B cell (primary cell): ENCODE measurements at regions not wholly inside any gene's neighbourhood (a gene's known extent, or its start where the extent isn't known, plus 50 kb on each side); places are given as distances from the start of the nearest gene placed in this dataset.

Experiments
- ATAC-seq: fragments of 200-7000 bp; cut with Tn5 transposase; one replicate; pipeline ENCODE4 v1.10.0; 2021; ENCODE audit warnings: low read depth, mild to moderate bottlenecking, moderate number of reproducible peaks, moderate library complexity
- CTCF ChIA-PET: fragments of 350-600 bp; sonication (Branson Sonifier 250); formaldehyde crosslinking; loops from one replicate; lab custom pipeline; 2021; ENCODE audit warnings: antibody characterized with exemption, inconsistent platforms; lab: Charles Lee
- POLR2A ChIA-PET: fragments of 350-600 bp; sonication (Branson Sonifier 250); formaldehyde crosslinking; loops from one replicate; lab custom pipeline; 2021; ENCODE audit warnings: antibody characterized with exemption; lab: Charles Lee
- DNase-seq: peaks from one replicate; pipeline ENCODE4 v3.0.0; 2013
- H2AFZ ChIP-seq: 2 replicates; pipeline ENCODE4 v1.6.1; 2012; ENCODE audit warnings: mild to moderate bottlenecking, low read depth, low read length; ENCODE audit not compliant: insufficient read depth, poor library complexity, severe bottlenecking
- H3K27ac ChIP-seq, 2 donors: 1 replicate in 1 of 2; 2 replicates in 1 of 2; pipeline ENCODE4 v1.5.1; 2012 to 2013; ENCODE audit warnings: low read length in 2 of 2, mild to moderate bottlenecking in 2 of 2, moderate library complexity in 1 of 2
- H3K27me3 ChIP-seq, 4 experiments: fragments of 200-600 bp in 1 of 4; sonication (generic) in 1 of 4; replicated peaks in 1 of 4; 1 replicate in 2 of 4; 2 replicates in 2 of 4; pipeline versions ENCODE4 v1.6.1 to v1.7.0; 2013 to 2016; ENCODE audit warnings: low read length in 3 of 4, mild to moderate bottlenecking in 2 of 4, mixed read lengths in 1 of 4, moderate library complexity in 1 of 4; ENCODE audit not compliant: insufficient read depth in 4 of 4, control insufficient read depth in 3 of 4; ENCODE audit errors: control extremely low read depth in 1 of 4
- H3K36me3 ChIP-seq, 2 experiments: replicated peaks in 1 of 2; 1 replicate in 1 of 2; 2 replicates in 1 of 2; pipeline versions ENCODE4 v1.6.1 to v1.7.1; 2013; ENCODE audit warnings: low read length in 1 of 2; ENCODE audit not compliant: insufficient read depth in 2 of 2, control insufficient read depth in 1 of 2; ENCODE audit errors: control extremely low read depth in 1 of 2, extremely low read depth in 1 of 2
- H3K4me1 ChIP-seq, 2 donors: fragments of 200-600 bp in 1 of 2; sonication (generic) in 1 of 2; 1 replicate in 1 of 2; 2 replicates in 1 of 2; pipeline versions ENCODE4 v1.5.1 to v1.6.1; 2013 to 2017; ENCODE audit warnings: low read length in 2 of 2; ENCODE audit not compliant: control insufficient read depth in 2 of 2, insufficient read depth in 2 of 2
- H3K4me2 ChIP-seq: replicated peaks from 2 replicates; pipeline ENCODE3; 2012; ENCODE audit warnings: mild to moderate bottlenecking, low read depth, low read length; ENCODE audit not compliant: poor library complexity, severe bottlenecking
- H3K4me3 ChIP-seq, 5 experiments: fragments of 200-600 bp in 1 of 5; sonication (generic) in 1 of 5; 1 replicate in 3 of 5; 2 replicates in 2 of 5; pipeline versions ENCODE4 v1.5.1 to v1.7.0; 2011 to 2016; ENCODE audit warnings: low read length in 4 of 5, mild to moderate bottlenecking in 4 of 5, low read depth in 2 of 5, control low read depth in 1 of 5, moderate library complexity in 1 of 5; ENCODE audit not compliant: insufficient read depth in 1 of 5; ENCODE audit errors: control extremely low read depth in 1 of 5, extremely low read depth in 1 of 5
- H3K79me2 ChIP-seq: fragments of 200-600 bp; sonication (generic); one replicate; pipeline ENCODE4 v1.6.0; 2016; ENCODE audit warnings: low read length; ENCODE audit not compliant: control insufficient read depth, insufficient read depth
- H3K9ac ChIP-seq: fragments of 200-600 bp; sonication (generic); 2 replicates; pipeline ENCODE4 v1.6.1; 2017; ENCODE audit warnings: mild to moderate bottlenecking, low read length, moderate library complexity
- H3K9me3 ChIP-seq, 3 donors: one replicate each; pipeline versions ENCODE4 v1.6.1 to v1.7.1; 2013; ENCODE audit warnings: low read length in 2 of 3; ENCODE audit not compliant: control insufficient read depth in 2 of 3, insufficient read depth in 1 of 3; ENCODE audit errors: control extremely low read depth in 1 of 3
- H4K20me1 ChIP-seq: 2 replicates; pipeline ENCODE4 v1.6.0; 2012; ENCODE audit warnings: mild to moderate bottlenecking, low read length; ENCODE audit not compliant: insufficient read depth, control insufficient read depth, poor library complexity, severe bottlenecking
- H3K27ac Mint-ChIP-seq: one replicate; pipeline ENCODE4 v1.8.0; 2021; ENCODE audit warnings: mixed read lengths
- H3K27me3 Mint-ChIP-seq: one replicate; pipeline ENCODE4 v1.8.0; 2021; ENCODE audit warnings: mixed read lengths
- H3K4me1 Mint-ChIP-seq: one replicate; pipeline ENCODE4 v1.8.0; 2021; ENCODE audit warnings: mixed read lengths
- H3K4me3 Mint-ChIP-seq: one replicate; pipeline ENCODE4 v1.8.0; 2021; ENCODE audit warnings: mixed read lengths
- H3K9me3 Mint-ChIP-seq: one replicate; pipeline ENCODE4 v1.8.0; 2022; ENCODE audit warnings: mixed read lengths; ENCODE audit not compliant: insufficient read depth
- EZH2 ChIP-seq: IDR thresholded peaks from 2 replicates; pipeline ENCODE4 v1.6.1; 2012; ENCODE audit warnings: borderline replicate concordance, low read depth, mild to moderate bottlenecking, moderate library complexity, low read length; ENCODE audit not compliant: insufficient read depth, poor library complexity, severe bottlenecking
- WGBS: methylation state at CpG from one replicate; pipeline ENCODE4 v1.1.5; 2013; ENCODE audit warnings: missing lambda C conversion rate; ENCODE audit not compliant: insufficient coverage; 5-methylcytosine and 5-hydroxymethylcytosine counted together
- intact Hi-C: fragments of 100-400 bp; cut with micrococcal nuclease; formaldehyde crosslinking; loops from one replicate; pipeline ENCODE4 v1.10.0; 2022
- TF ChIP-seq, protein P1 (sequence below): fragments of 200-600 bp; IDR thresholded peaks from one replicate; pipeline ENCODE4 v1.8.0; 2022; ENCODE audit warnings: antibody characterized with exemption, mild to moderate bottlenecking

DNA sequence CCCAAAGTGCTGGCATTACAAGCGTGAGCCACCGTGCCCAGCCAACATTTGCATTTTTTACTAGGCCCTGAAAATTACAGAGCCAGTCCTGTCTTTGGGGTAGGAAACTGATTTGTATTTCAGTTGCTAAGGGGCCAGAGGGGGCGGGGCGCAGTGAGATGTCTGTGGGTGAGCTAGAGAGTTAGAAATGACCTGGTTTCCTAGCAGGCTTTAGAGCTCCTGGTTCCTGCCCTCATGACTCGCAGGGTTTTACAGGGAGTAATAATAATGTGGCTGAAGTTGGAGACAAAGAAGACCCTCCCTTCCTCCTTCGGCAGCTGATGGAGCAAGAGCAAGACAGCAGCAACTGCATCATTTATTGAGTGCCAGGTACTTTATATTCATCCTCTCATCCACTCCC lies 131.5 kb downstream of the TFAP2C start:
- WGBS = 100% methylated on average over 4 of the region's 6 CpGs
- H3K27ac ChIP-seq = no peak overlapping the region
- no peak overlapping the region for H3K4me2 ChIP-seq
- Mint-ChIP-seq H3K4me3 (no peak overlapping the region), H3K4me1 (no peaks in the 10 kb centered on the region), H3K27ac (no peak overlapping the region), H3K9me3 (peaks cover 3% of the 10 kb centered on the region), H3K27me3 (no peaks in the 10 kb centered on the region)
- H3K36me3 ChIP-seq = no peaks in the 10 kb centered on the region
- peaks cover 0 to 13% (median 0%) of the 10 kb centered on the region in 3 donors for H3K9me3 ChIP-seq
- H2AFZ ChIP-seq = no peak overlapping the region
- no peaks in the 10 kb centered on the region for H4K20me1 ChIP-seq
- H3K4me1 ChIP-seq = no peaks in the 10 kb centered on the region
- no peak for DNase-seq
- no peak overlapping the region for H3K9ac ChIP-seq
- ChIA-PET POLR2A (no interaction called here), CTCF (no interaction called here)
- intact Hi-C loops = no loop called here
- TF ChIP-seq, protein P1, sequence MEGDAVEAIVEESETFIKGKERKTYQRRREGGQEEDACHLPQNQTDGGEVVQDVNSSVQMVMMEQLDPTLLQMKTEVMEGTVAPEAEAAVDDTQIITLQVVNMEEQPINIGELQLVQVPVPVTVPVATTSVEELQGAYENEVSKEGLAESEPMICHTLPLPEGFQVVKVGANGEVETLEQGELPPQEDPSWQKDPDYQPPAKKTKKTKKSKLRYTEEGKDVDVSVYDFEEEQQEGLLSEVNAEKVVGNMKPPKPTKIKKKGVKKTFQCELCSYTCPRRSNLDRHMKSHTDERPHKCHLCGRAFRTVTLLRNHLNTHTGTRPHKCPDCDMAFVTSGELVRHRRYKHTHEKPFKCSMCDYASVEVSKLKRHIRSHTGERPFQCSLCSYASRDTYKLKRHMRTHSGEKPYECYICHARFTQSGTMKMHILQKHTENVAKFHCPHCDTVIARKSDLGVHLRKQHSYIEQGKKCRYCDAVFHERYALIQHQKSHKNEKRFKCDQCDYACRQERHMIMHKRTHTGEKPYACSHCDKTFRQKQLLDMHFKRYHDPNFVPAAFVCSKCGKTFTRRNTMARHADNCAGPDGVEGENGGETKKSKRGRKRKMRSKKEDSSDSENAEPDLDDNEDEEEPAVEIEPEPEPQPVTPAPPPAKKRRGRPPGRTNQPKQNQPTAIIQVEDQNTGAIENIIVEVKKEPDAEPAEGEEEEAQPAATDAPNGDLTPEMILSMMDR = no peak
- TF ChIP-seq EZH2 = no peak
- ATAC-seq = no peak
- H3K27me3 ChIP-seq = no peaks in the 10 kb centered on the region
- H3K79me2 ChIP-seq = no peaks in the 10 kb centered on the region
- no peak overlapping the region for H3K4me3 ChIP-seq

DNA sequence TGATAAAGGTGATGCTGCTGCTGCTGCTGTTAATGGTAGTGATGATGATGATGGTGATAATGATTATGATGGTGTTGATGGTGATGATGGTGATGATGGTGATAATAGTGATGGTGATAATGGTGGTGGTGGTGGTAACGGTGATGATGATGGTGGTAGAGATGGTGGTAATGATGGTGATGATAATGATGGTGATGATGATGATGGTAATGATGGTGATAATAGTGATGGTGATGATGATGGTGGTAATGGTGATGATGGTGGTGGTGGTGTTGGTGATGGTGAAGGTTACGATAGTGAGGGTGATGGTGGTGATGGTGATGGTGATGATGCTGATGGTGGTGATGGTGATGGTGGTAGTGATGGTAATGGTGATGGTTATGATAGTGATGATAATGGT lies 132.3 kb downstream of the TFAP2C start:
- no peak for ATAC-seq
- no peaks in the 10 kb centered on the region for H3K79me2 ChIP-seq
- Mint-ChIP-seq H3K27ac (no peak overlapping the region), H3K9me3 (peaks cover 3% of the 10 kb centered on the region), H3K27me3 (no peaks in the 10 kb centered on the region), H3K4me1 (no peaks in the 10 kb centered on the region), H3K4me3 (no peak overlapping the region)
- CTCF ChIA-PET = no interaction called here
- H4K20me1 ChIP-seq = no peaks in the 10 kb centered on the region
- peaks cover 0 to 13% (median 0%) of the 10 kb centered on the region in 3 donors for H3K9me3 ChIP-seq
- POLR2A ChIA-PET = no interaction called here
- 97% methylated on average over 2 of the region's 2 CpGs for WGBS
- no peak overlapping the region for H3K4me2 ChIP-seq
- TF ChIP-seq, protein P1 = no peak
- no peak for TF ChIP-seq EZH2
- H3K9ac ChIP-seq = no peak overlapping the region
- H3K4me1 ChIP-seq = no peaks in the 10 kb centered on the region
- no peak overlapping the region for H3K27ac ChIP-seq
- H3K27me3 ChIP-seq = no peaks in the 10 kb centered on the region
- intact Hi-C loops = no loop called here
- no peak overlapping the region for H2AFZ ChIP-seq
- DNase-seq = no peak
- H3K36me3 ChIP-seq = no peaks in the 10 kb centered on the region
- no peak overlapping the region for H3K4me3 ChIP-seq
